ENCODE measurements at regions not wholly inside any gene's neighbourhood (a gene's known extent, or its start where the extent isn't known, plus 50 kb on each side); places are given as distances from the start of the nearest gene placed in this dataset.

DNA sequence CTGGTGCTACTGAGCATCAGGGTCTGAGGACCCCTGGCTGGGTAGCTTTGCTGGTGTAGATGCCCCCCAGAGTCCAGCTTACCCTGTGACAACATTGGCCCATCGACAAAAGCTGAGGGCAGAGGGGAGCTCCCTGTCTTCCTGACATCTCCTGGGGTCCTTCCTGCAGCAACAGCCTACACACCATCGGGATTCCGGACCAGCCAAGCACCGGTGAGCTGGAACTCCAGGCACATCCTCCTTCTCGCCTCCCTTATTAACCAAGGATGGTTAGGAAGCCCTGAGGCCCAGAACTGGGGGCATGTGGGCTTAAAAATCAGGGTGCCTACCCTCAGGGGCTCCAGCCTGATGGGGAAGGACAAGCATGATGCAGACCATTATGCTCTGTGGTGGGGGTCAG is 658.0 kb downstream of the PTPRU start:
- no peak for TF ChIP-seq CTCF (IDR thresholded peaks at IDR 0.05; ENCODE audit: low read depth, low read length, poor library complexity, severe bottlenecking)
- TF ChIP-seq EZH2phosphoT487 (IDR thresholded peaks at IDR 0.05; ENCODE audit: borderline replicate concordance, low read length), result no peak
